Uterus (tissue), 2 donors: ENCODE measurements at regions not wholly inside any gene's neighbourhood (a gene's known extent, or its start where the extent isn't known, plus 50 kb on each side); places are given as distances from the start of the nearest gene placed in this dataset.

ENCODE experiments used
- POLR2A ChIP-seq, 2 donors: fragments of 450-650 bp; IDR thresholded peaks; one replicate each; pipeline ENCODE4 v1.6.1; 2016; ENCODE audit warnings: antibody characterized with exemption in 2 of 2, mild to moderate bottlenecking in 1 of 2, moderate library complexity in 1 of 2
- TF ChIP-seq, protein P1 (sequence below), 4 experiments: fragments of 200-600 bp in 2 of 4; fragments of 450-650 bp in 2 of 4; sonication (generic) in 2 of 4; IDR thresholded peaks; one replicate each; pipeline ENCODE4 v1.5.1; 2016 to 2019; ENCODE audit warnings: antibody characterized with exemption in 4 of 4, mild to moderate bottlenecking in 2 of 4, moderate library complexity in 1 of 4

DNA sequence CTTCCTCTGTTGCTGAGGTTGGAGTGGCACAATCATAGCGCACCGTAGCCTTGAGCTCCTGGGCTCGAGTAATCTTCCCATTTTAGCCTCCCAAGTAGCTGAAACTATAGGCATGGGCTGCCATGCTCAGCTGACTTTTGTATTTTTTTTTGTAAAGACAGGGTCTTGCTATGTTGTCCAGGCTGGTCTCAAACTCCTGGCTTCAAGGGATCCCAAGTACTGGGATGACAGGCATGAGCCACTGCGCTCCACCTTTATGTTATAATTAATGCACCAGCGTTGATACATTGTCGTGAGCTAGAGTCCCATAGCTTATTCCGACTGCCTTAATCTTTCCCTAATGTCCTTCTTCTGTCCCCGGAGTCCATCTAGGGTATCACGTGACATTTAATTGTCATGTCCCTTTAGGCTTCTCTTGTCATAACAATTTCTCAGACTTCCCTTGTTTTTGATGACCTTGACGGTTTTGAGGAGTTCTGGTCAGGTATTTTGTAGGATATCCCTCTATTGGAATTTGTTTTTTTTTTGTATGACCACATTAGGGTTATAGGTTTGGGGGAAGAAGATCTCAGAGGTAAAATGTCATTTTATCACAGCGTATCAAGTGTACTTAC is 63.9 kb downstream of the CEBPB start:
- no peak for TF ChIP-seq POLR2A (IDR thresholded peaks at IDR 0.05)
- TF ChIP-seq, protein P1, sequence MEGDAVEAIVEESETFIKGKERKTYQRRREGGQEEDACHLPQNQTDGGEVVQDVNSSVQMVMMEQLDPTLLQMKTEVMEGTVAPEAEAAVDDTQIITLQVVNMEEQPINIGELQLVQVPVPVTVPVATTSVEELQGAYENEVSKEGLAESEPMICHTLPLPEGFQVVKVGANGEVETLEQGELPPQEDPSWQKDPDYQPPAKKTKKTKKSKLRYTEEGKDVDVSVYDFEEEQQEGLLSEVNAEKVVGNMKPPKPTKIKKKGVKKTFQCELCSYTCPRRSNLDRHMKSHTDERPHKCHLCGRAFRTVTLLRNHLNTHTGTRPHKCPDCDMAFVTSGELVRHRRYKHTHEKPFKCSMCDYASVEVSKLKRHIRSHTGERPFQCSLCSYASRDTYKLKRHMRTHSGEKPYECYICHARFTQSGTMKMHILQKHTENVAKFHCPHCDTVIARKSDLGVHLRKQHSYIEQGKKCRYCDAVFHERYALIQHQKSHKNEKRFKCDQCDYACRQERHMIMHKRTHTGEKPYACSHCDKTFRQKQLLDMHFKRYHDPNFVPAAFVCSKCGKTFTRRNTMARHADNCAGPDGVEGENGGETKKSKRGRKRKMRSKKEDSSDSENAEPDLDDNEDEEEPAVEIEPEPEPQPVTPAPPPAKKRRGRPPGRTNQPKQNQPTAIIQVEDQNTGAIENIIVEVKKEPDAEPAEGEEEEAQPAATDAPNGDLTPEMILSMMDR (IDR thresholded peaks at IDR 0.05), result no peak
